H1 (cell line): ENCODE measurements at regions not wholly inside any gene's neighbourhood (a gene's known extent, or its start where the extent isn't known, plus 50 kb on each side); places are given as distances from the start of the nearest gene placed in this dataset.
"Not testable (repeated sequence)": the region's sequence is repeated elsewhere in the genome, so short reads cannot be mapped to it uniquely, and the experiment has no call there.

Source experiments
- CTCF ChIA-PET: fragments of 300-600 bp; sonication (Branson Sonifier 250); formaldehyde crosslinking; loops from one replicate; lab custom pipeline; 2021; ENCODE audit not compliant: partially characterized antibody; lab: Charles Lee
- POLR2A ChIA-PET: fragments of 300-600 bp; sonication (Branson Sonifier 250); formaldehyde crosslinking; loops from one replicate; lab custom pipeline; 2021; ENCODE audit warnings: inconsistent platforms; ENCODE audit not compliant: partially characterized antibody; lab: Charles Lee
- DNase-seq, 2 experiments: peaks; one replicate each; pipeline versions ENCODE4 v3.0.0 to v3.0.0-alpha.2; 2010 to 2022; ENCODE audit warnings: low spot score in 2 of 2, low read depth in 1 of 2, mixed read lengths in 1 of 2
- FAIRE-seq: peaks from 2 replicates; lab custom pipeline; 2011; peaks lifted over from hg19 to GRCh38; lab: Jason Lieb, UNC
- H2AFZ ChIP-seq: 2 replicates; pipeline ENCODE4 v1.8.1; 2012; ENCODE audit warnings: low read length, inconsistent platforms
- H2AK5ac ChIP-seq: 2 replicates; pipeline ENCODE4 v1.6.1; 2013; ENCODE audit warnings: low read depth, low read length
- H2BK120ac ChIP-seq: replicated peaks from 2 replicates; pipeline ENCODE3; 2013; ENCODE audit warnings: low read depth, low read length, inconsistent platforms
- H2BK12ac ChIP-seq: 2 replicates; pipeline ENCODE4 v1.6.1; 2013; ENCODE audit warnings: low read depth, low read length
- H2BK15ac ChIP-seq: 2 replicates; pipeline ENCODE4 v1.6.1; 2013; ENCODE audit warnings: low read length
- H2BK20ac ChIP-seq: 2 replicates; pipeline ENCODE4 v1.6.1; 2013; ENCODE audit warnings: low read length
- H2BK5ac ChIP-seq: 2 replicates; pipeline ENCODE4 v1.6.1; 2013; ENCODE audit warnings: low read depth, low read length
- H3K14ac ChIP-seq: 2 replicates; pipeline ENCODE4 v1.6.1; 2013; ENCODE audit warnings: inconsistent platforms; ENCODE audit not compliant: insufficient read length
- H3K18ac ChIP-seq: 2 replicates; pipeline ENCODE4 v1.6.1; 2013; ENCODE audit warnings: low read length; ENCODE audit errors: extremely low read depth
- H3K23ac ChIP-seq: 2 replicates; pipeline ENCODE4 v1.6.1; 2013; ENCODE audit warnings: inconsistent platforms; ENCODE audit not compliant: insufficient read length
- H3K23me2 ChIP-seq: 2 replicates; pipeline ENCODE4 v1.6.1; 2013; ENCODE audit warnings: low read depth, low read length
- H3K27ac ChIP-seq: 2 replicates; pipeline ENCODE4 v1.6.1; 2011; ENCODE audit warnings: low read depth, low read length, inconsistent platforms
- H3K27me3 ChIP-seq, 4 experiments: replicated peaks in 1 of 4; 1 replicate in 1 of 4; 2 replicates in 3 of 4; pipeline versions ENCODE4 v1.6.1 to v1.8.1; 2011 to 2013; ENCODE audit warnings: low read length in 3 of 4, mild to moderate bottlenecking in 3 of 4, inconsistent platforms in 2 of 4, mixed read lengths in 2 of 4, moderate library complexity in 1 of 4; ENCODE audit not compliant: control insufficient read depth in 3 of 4, insufficient read depth in 3 of 4; ENCODE audit errors: extremely low read depth in 1 of 4
- H3K36me3 ChIP-seq, 4 experiments: 2 replicates each; pipeline versions ENCODE4 v1.6.1 to v1.8.1; 2011 to 2013; ENCODE audit warnings: mild to moderate bottlenecking in 4 of 4, low read length in 3 of 4, moderate library complexity in 2 of 4, control low read depth in 1 of 4, inconsistent platforms in 1 of 4; ENCODE audit not compliant: insufficient read depth in 4 of 4, control insufficient read depth in 2 of 4
- H3K4ac ChIP-seq: replicated peaks from 2 replicates; pipeline ENCODE3; 2013; ENCODE audit warnings: low read length, low read depth, mixed read lengths, inconsistent platforms; ENCODE audit not compliant: insufficient read length
- H3K4me1 ChIP-seq, 4 experiments: replicated peaks in 1 of 4; 1 replicate in 1 of 4; 2 replicates in 3 of 4; pipeline versions ENCODE4 v1.6.1 to v1.8.1; 2011 to 2013; ENCODE audit warnings: low read length in 3 of 4, inconsistent platforms in 2 of 4, mixed read lengths in 1 of 4; ENCODE audit not compliant: insufficient read depth in 4 of 4, control insufficient read depth in 3 of 4
- H3K4me2 ChIP-seq, 2 experiments: 2 replicates each; pipeline versions ENCODE4 v1.6.1 to v1.8.1; 2011 to 2013; ENCODE audit warnings: low read depth in 2 of 2, low read length in 2 of 2, control low read depth in 1 of 2, inconsistent platforms in 1 of 2, mild to moderate bottlenecking in 1 of 2; ENCODE audit not compliant: insufficient read depth in 1 of 2
- H3K4me3 ChIP-seq, 4 experiments: fragments of 200-600, 300-600 bp in 1 of 4; sonication (generic), shearing (Covaris generic), sonication (Bioruptor Twin) in 1 of 4; 2 replicates each; pipeline versions ENCODE4 v1.5.1 to v1.8.1; 2011 to 2016; ENCODE audit warnings: low read length in 4 of 4, low read depth in 3 of 4, control low read depth in 2 of 4, inconsistent platforms in 2 of 4, mild to moderate bottlenecking in 2 of 4, mixed read lengths in 1 of 4, moderate library complexity in 1 of 4; ENCODE audit not compliant: insufficient read depth in 2 of 4; ENCODE audit errors: extremely low read depth in 1 of 4
- H3K56ac ChIP-seq: replicated peaks from 2 replicates; pipeline ENCODE3; 2013; ENCODE audit warnings: low read depth, mild to moderate bottlenecking, mixed read lengths, low read length, inconsistent platforms; ENCODE audit not compliant: insufficient read length
- H3K79me1 ChIP-seq: 2 replicates; pipeline ENCODE4 v1.6.1; 2013; ENCODE audit warnings: low read depth, low read length, control low read depth
- H3K79me2 ChIP-seq, 2 experiments: 2 replicates each; pipeline versions ENCODE4 v1.6.1 to v1.8.1; 2012 to 2013; ENCODE audit warnings: low read length in 2 of 2, mild to moderate bottlenecking in 2 of 2, inconsistent platforms in 1 of 2; ENCODE audit not compliant: insufficient read depth in 2 of 2, control insufficient read depth in 1 of 2
- H3K9ac ChIP-seq, 4 experiments: replicated peaks in 1 of 4; 1 replicate in 1 of 4; 2 replicates in 3 of 4; pipeline versions ENCODE4 v1.6.1 to v1.8.1; 2011 to 2013; ENCODE audit warnings: low read depth in 3 of 4, low read length in 3 of 4, control low read depth in 2 of 4, mild to moderate bottlenecking in 2 of 4, moderate library complexity in 2 of 4, inconsistent platforms in 1 of 4; ENCODE audit errors: extremely low read depth in 1 of 4
- H3K9me3 ChIP-seq, 2 experiments: 2 replicates each; pipeline versions ENCODE4 v1.6.1 to v1.8.1; 2012 to 2013; ENCODE audit warnings: mild to moderate bottlenecking in 2 of 2, moderate library complexity in 2 of 2, control low read depth in 1 of 2, inconsistent platforms in 1 of 2, low read depth in 1 of 2, low read length in 1 of 2, mixed read lengths in 1 of 2; ENCODE audit not compliant: insufficient read depth in 2 of 2
- H4K20me1 ChIP-seq, 2 experiments: replicated peaks in 1 of 2; 2 replicates each; pipeline versions ENCODE3 to v1.8.1; 2011 to 2013; ENCODE audit warnings: inconsistent platforms in 2 of 2, low read length in 2 of 2, mild to moderate bottlenecking in 1 of 2; ENCODE audit not compliant: insufficient read depth in 2 of 2, control insufficient read depth in 1 of 2
- H4K5ac ChIP-seq: 2 replicates; pipeline ENCODE4 v1.6.1; 2013; ENCODE audit warnings: low read length, low read depth, mixed read lengths, inconsistent platforms; ENCODE audit not compliant: insufficient read length
- H4K8ac ChIP-seq: 2 replicates; pipeline ENCODE4 v1.8.0; 2013; ENCODE audit warnings: mild to moderate bottlenecking, moderate library complexity, low read length, inconsistent platforms; ENCODE audit not compliant: insufficient read depth; ENCODE audit errors: extremely low read depth
- H4K91ac ChIP-seq: replicated peaks from 2 replicates; pipeline ENCODE3; 2013; ENCODE audit warnings: low read length, mixed read lengths, inconsistent platforms; ENCODE audit not compliant: insufficient read length
- CREB1 ChIP-seq: IDR thresholded peaks from 2 replicates; pipeline ENCODE4 v1.6.1; 2012; ENCODE audit warnings: inconsistent platforms
- GABPA ChIP-seq: IDR thresholded peaks from 2 replicates; pipeline ENCODE4 v1.6.1; 2011; ENCODE audit warnings: mild to moderate bottlenecking, low read length, moderate library complexity, borderline replicate concordance; ENCODE audit not compliant: insufficient read depth
- HDAC2 ChIP-seq, 2 experiments: fragments of 300-600 bp in 1 of 2; sonication (generic) in 1 of 2; IDR thresholded peaks; 2 replicates each; pipeline ENCODE4 v1.6.1; 2011 to 2012; ENCODE audit warnings: low read depth in 2 of 2, low read length in 2 of 2, mild to moderate bottlenecking in 2 of 2, moderate library complexity in 2 of 2, borderline replicate concordance in 1 of 2, inconsistent platforms in 1 of 2
- KDM5A ChIP-seq: fragments of 200-600 bp; IDR thresholded peaks from 2 replicates; pipeline ENCODE4 v1.7.1; 2012; ENCODE audit warnings: mild to moderate bottlenecking, low read length, inconsistent platforms, mixed read lengths
- MAX ChIP-seq: IDR thresholded peaks from 2 replicates; pipeline ENCODE4 v1.6.1; 2012; ENCODE audit warnings: inconsistent platforms
- TCF12 ChIP-seq: IDR thresholded peaks from 2 replicates; pipeline ENCODE4 v1.6.1; 2011; ENCODE audit warnings: low read depth, mild to moderate bottlenecking, low read length
- TEAD4 ChIP-seq: IDR thresholded peaks from 2 replicates; pipeline ENCODE4 v1.6.1; 2012; ENCODE audit warnings: low read depth, low read length, inconsistent platforms, mixed read lengths
- WGBS, 2 experiments: shearing (Covaris generic) in 1 of 2; methylation state at CpG; one replicate each; pipeline versions ENCODE4 v1.1.6 to v1.1.7; 2013 to 2015; ENCODE audit warnings: low lambda C conversion rate in 2 of 2, mixed read lengths in 2 of 2, inconsistent platforms in 1 of 2, low coverage in 1 of 2, missing lambda C conversion rate in 1 of 2; ENCODE audit not compliant: insufficient replicate concordance in 2 of 2, insufficient coverage in 1 of 2, insufficient read length in 1 of 2; ENCODE audit errors: extremely low coverage in 1 of 2, missing lambda C conversion rate in 1 of 2; 5-methylcytosine and 5-hydroxymethylcytosine counted together

GRCh38 chr2:207375207-207375875, 154.4 kb upstream of the CREB1 start (continued):
- no peak for TF ChIP-seq TCF12
- TF ChIP-seq TEAD4, result no peak
- no peak for TF ChIP-seq MAX
- no peak for TF ChIP-seq HDAC2 (IDR thresholded peaks at IDR 0.05; ENCODE audit: borderline replicate concordance in 1 of 2, low read depth in 2 of 2, low read length in 2 of 2)
- TF ChIP-seq GABPA, result no peak
- no peak for TF ChIP-seq KDM5A
- TF ChIP-seq CREB1, result no peak
- TF ChIP-seq, all 59 proteins: peak for 0

GRCh38 chr2:207378620-207379019, 151.1 kb upstream of the CREB1 start:
- H3K56ac ChIP-seq, H3K9ac ChIP-seq, H3K4me1 ChIP-seq, H3K36me3 ChIP-seq, POLR2A ChIA-PET, H2BK12ac ChIP-seq, H3K79me1 ChIP-seq, H3K14ac ChIP-seq, H4K20me1 ChIP-seq, H4K8ac ChIP-seq, H4K5ac ChIP-seq, H2BK20ac ChIP-seq, H3K27me3 ChIP-seq, FAIRE-seq, H3K18ac ChIP-seq, H2BK120ac ChIP-seq, DNase-seq, H3K27ac ChIP-seq, H3K4me3 ChIP-seq, H3K4me2 ChIP-seq, H4K91ac ChIP-seq, H2AK5ac ChIP-seq, H3K9me3 ChIP-seq, H2BK5ac ChIP-seq, H2AFZ ChIP-seq, H3K23me2 ChIP-seq, H3K23ac ChIP-seq, H3K4ac ChIP-seq, H2BK15ac ChIP-seq, H3K79me2 ChIP-seq: not testable (repeated sequence)
- CTCF ChIA-PET, result interaction anchor here (0.9 to 1.1 kb wide), 2 partner anchors 26 to 112 kb away, joined by 3 read pairs; no protein-coding TSS in a partner anchor
- 85% methylated on average over 2 of the region's 2 CpGs; no CpG with 5 or more reads in 1 of the 2 experiments for WGBS, 2 experiments
